NCI-H187 treated with DMSO at 0.1 percent for 48 hours (cell line): ENCODE measurements at regions not wholly inside any gene's neighbourhood (a gene's known extent, or its start where the extent isn't known, plus 50 kb on each side); places are given as distances from the start of the nearest gene placed in this dataset.
"Not testable (repeated sequence)": the region's sequence is repeated elsewhere in the genome, so short reads cannot be mapped to it uniquely, and the experiment has no call there.

Experiments
- DNase-seq: peaks from one replicate; lab custom pipeline; 2025; lab: John Stamatoyannopoulos, UW

- no peak for DNase-seq
Measured at GRCh38 chr16:7820816-7821215, 488.2 kb downstream of the RBFOX1 start.

GRCh38 chr16:7805686-7806396 lies 473.2 kb downstream of the RBFOX1 start:
- no peak for DNase-seq

- DNase-seq: no peak
Measured at GRCh38 chr16:7804635-7805195, 472.1 kb downstream of the RBFOX1 start.

- DNase-seq: no peak
Measured at GRCh38 chr16:7792346-7792745, 459.7 kb downstream of the RBFOX1 start.

- no peak for DNase-seq
Measured at GRCh38 chr16:7791028-7791590, 458.5 kb downstream of the RBFOX1 start.

GRCh38 chr16:7775072-7775488 lies 442.4 kb downstream of the RBFOX1 start:
- no peak for DNase-seq

GRCh38 chr16:7772722-7773121 lies 440.1 kb downstream of the RBFOX1 start:
- no peak for DNase-seq

- not testable (repeated sequence) for DNase-seq
Measured at GRCh38 chr16:7769091-7769490, 436.4 kb downstream of the RBFOX1 start.

GRCh38 chr16:7765079-7765550 lies 432.5 kb downstream of the RBFOX1 start:
- no peak for DNase-seq

GRCh38 chr16:7763111-7763510 lies 430.5 kb downstream of the RBFOX1 start:
- no peak for DNase-seq
